ENCODE measurements at regions not wholly inside any gene's neighbourhood (a gene's known extent, or its start where the extent isn't known, plus 50 kb on each side); places are given as distances from the start of the nearest gene placed in this dataset.
"Not testable (repeated sequence)": the region's sequence is repeated elsewhere in the genome, so short reads cannot be mapped to it uniquely, and the experiment has no call there.

GRCh38 chr2:59826177-59826576 lies 727.3 kb downstream of the BCL11A start:
- Histone ChIP-seq H3K4me3 (no peak overlapping the region), H3K9me3 (replicated peaks in 1 of 11) (no peaks in the 10 kb centered on the region), H3K36me3 (no peaks in the 10 kb centered on the region), H3K9ac (no peak overlapping the region), H3K4me2 (no peak overlapping the region), H3K4me1 (no peaks in the 10 kb centered on the region), H3K27ac (no peak overlapping the region), H4K20me1 (no peaks in the 10 kb centered on the region), H3K27me3 (no peaks in the 10 kb centered on the region)
- TF ChIP-seq Cebpa-rat (IDR thresholded peaks at IDR 0.05) = no peak

GRCh38 chr2:59824314-59824713 lies 729.1 kb downstream of the BCL11A start:
- no peaks in the 10 kb centered on the region for H3K27me3 ChIP-seq
- no peak for TF ChIP-seq Cebpa-rat (IDR thresholded peaks at IDR 0.05)
- no peaks in the 10 kb centered on the region for H3K9me3 ChIP-seq (replicated peaks in 1 of 11)
- no peak overlapping the region for H3K4me2 ChIP-seq
- no peak overlapping the region for H3K4me3 ChIP-seq
- H3K36me3 ChIP-seq = no peaks in the 10 kb centered on the region
- H4K20me1 ChIP-seq = no peaks in the 10 kb centered on the region
- H3K27ac ChIP-seq = no peak overlapping the region
- H3K4me1 ChIP-seq = no peaks in the 10 kb centered on the region
- H3K9ac ChIP-seq = no peak overlapping the region

- no peaks in the 10 kb centered on the region for H3K27me3 ChIP-seq
- H3K27ac ChIP-seq = no peak overlapping the region
- no peaks in the 10 kb centered on the region for H4K20me1 ChIP-seq
- H3K4me1 ChIP-seq = no peaks in the 10 kb centered on the region
- H3K9ac ChIP-seq = no peak overlapping the region
- no peaks in the 10 kb centered on the region for H3K9me3 ChIP-seq (replicated peaks in 1 of 11)
- no peak overlapping the region for H3K4me2 ChIP-seq
- H3K4me3 ChIP-seq = no peak overlapping the region
- no peaks in the 10 kb centered on the region for H3K36me3 ChIP-seq
- TF ChIP-seq Cebpa-rat (IDR thresholded peaks at IDR 0.05) = no peak
Measured at GRCh38 chr2:59816075-59816474, 737.4 kb downstream of the BCL11A start.

GRCh38 chr2:59810283-59810682 lies 743.2 kb downstream of the BCL11A start:
- not testable (repeated sequence) for H3K4me1 ChIP-seq; H3K4me3 ChIP-seq; H3K27ac ChIP-seq; H3K9ac ChIP-seq; H3K36me3 ChIP-seq; H4K20me1 ChIP-seq; H3K4me2 ChIP-seq; H3K27me3 ChIP-seq; H3K9me3 ChIP-seq (replicated peaks in 1 of 11)

- Histone ChIP-seq H4K20me1 (no peaks in the 10 kb centered on the region), H3K9ac (no peak overlapping the region), H3K4me3 (no peak overlapping the region), H3K27ac (no peak overlapping the region), H3K27me3 (no peaks in the 10 kb centered on the region), H3K9me3 (replicated peaks in 1 of 11) (no peaks in the 10 kb centered on the region), H3K4me2 (no peak overlapping the region), H3K4me1 (no peaks in the 10 kb centered on the region), H3K36me3 (no peaks in the 10 kb centered on the region)
- no peak for TF ChIP-seq Cebpa-rat (IDR thresholded peaks at IDR 0.05)
Measured at GRCh38 chr2:59806486-59806885, 747.0 kb downstream of the BCL11A start.

- H4K20me1 ChIP-seq = no peaks in the 10 kb centered on the region
- H3K27me3 ChIP-seq = no peaks in the 10 kb centered on the region
- no peaks in the 10 kb centered on the region for H3K9me3 ChIP-seq (replicated peaks in 1 of 11)
- no peak overlapping the region for H3K4me3 ChIP-seq
- H3K9ac ChIP-seq = no peak overlapping the region
- H3K27ac ChIP-seq = no peak overlapping the region
- no peak for TF ChIP-seq Cebpa-rat (IDR thresholded peaks at IDR 0.05)
- no peaks in the 10 kb centered on the region for H3K36me3 ChIP-seq
- H3K4me2 ChIP-seq = no peak overlapping the region
- no peaks in the 10 kb centered on the region for H3K4me1 ChIP-seq
Measured at GRCh38 chr2:59804732-59805131, 748.7 kb downstream of the BCL11A start.

- Histone ChIP-seq H3K4me3 (no peak overlapping the region), H3K4me2 (no peak overlapping the region), H3K27ac (no peak overlapping the region), H4K20me1 (no peaks in the 10 kb centered on the region), H3K4me1 (no peaks in the 10 kb centered on the region), H3K9ac (no peak overlapping the region), H3K9me3 (replicated peaks in 1 of 11) (no peaks in the 10 kb centered on the region), H3K27me3 (no peaks in the 10 kb centered on the region), H3K36me3 (no peaks in the 10 kb centered on the region)
- no peak for TF ChIP-seq Cebpa-rat (IDR thresholded peaks at IDR 0.05)
Measured at GRCh38 chr2:59803586-59803985, 749.9 kb downstream of the BCL11A start.

- H3K4me2 ChIP-seq = no peak overlapping the region
- no peaks in the 10 kb centered on the region for H3K27me3 ChIP-seq
- no peak overlapping the region for H3K4me3 ChIP-seq
- H3K27ac ChIP-seq = no peak overlapping the region
- no peak for TF ChIP-seq Cebpa-rat (IDR thresholded peaks at IDR 0.05)
- no peaks in the 10 kb centered on the region for H3K36me3 ChIP-seq
- no peaks in the 10 kb centered on the region for H3K9me3 ChIP-seq (replicated peaks in 1 of 11)
- no peaks in the 10 kb centered on the region for H4K20me1 ChIP-seq
- no peak overlapping the region for H3K9ac ChIP-seq
- H3K4me1 ChIP-seq = no peaks in the 10 kb centered on the region
Measured at GRCh38 chr2:59798687-59799232, 754.7 kb downstream of the BCL11A start.

GRCh38 chr2:59791004-59791618 lies 762.3 kb downstream of the BCL11A start:
- Histone ChIP-seq H3K4me3 (no peak overlapping the region), H3K36me3 (no peaks in the 10 kb centered on the region), H3K4me1 (no peaks in the 10 kb centered on the region), H3K4me2 (no peak overlapping the region), H3K9ac (no peak overlapping the region), H3K9me3 (replicated peaks in 1 of 11) (no peaks in the 10 kb centered on the region), H3K27me3 (no peaks in the 10 kb centered on the region), H3K27ac (no peak overlapping the region), H4K20me1 (no peaks in the 10 kb centered on the region)
- no peak for TF ChIP-seq Cebpa-rat (IDR thresholded peaks at IDR 0.05)

- Histone ChIP-seq H3K9ac (no peak overlapping the region), H3K36me3 (no peaks in the 10 kb centered on the region), H3K27me3 (no peaks in the 10 kb centered on the region), H4K20me1 (no peaks in the 10 kb centered on the region), H3K4me2 (no peak overlapping the region), H3K27ac (no peak overlapping the region), H3K4me3 (no peak overlapping the region), H3K9me3 (replicated peaks in 1 of 11) (no peaks in the 10 kb centered on the region), H3K4me1 (no peaks in the 10 kb centered on the region)
- no peak for TF ChIP-seq Cebpa-rat (IDR thresholded peaks at IDR 0.05)
Measured at GRCh38 chr2:59790186-59791003, 763.1 kb downstream of the BCL11A start.
